ENCODE measurements at regions not wholly inside any gene's neighbourhood (a gene's known extent, or its start where the extent isn't known, plus 50 kb on each side); places are given as distances from the start of the nearest gene placed in this dataset.

DNA sequence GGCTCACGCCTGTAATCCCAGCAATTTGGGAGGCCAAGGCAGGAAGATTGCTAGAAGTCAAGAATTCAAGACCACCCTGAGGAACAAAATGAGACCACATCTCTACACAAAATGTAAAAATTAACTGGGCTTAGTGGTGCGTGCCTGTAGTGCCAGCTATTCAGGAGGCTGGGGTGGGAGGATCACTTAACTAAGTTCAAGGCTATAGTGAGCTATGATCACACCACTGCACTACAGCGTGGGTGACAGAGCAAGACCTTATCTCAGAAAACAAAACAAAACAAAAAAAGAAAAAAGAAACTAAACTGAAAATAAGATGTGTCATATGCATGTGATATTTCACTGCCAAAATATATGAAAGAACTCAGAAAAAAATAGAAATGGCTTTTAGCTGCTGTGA, 243.3 kb upstream of the CCDC54 start:
- TF ChIP-seq, protein P1, sequence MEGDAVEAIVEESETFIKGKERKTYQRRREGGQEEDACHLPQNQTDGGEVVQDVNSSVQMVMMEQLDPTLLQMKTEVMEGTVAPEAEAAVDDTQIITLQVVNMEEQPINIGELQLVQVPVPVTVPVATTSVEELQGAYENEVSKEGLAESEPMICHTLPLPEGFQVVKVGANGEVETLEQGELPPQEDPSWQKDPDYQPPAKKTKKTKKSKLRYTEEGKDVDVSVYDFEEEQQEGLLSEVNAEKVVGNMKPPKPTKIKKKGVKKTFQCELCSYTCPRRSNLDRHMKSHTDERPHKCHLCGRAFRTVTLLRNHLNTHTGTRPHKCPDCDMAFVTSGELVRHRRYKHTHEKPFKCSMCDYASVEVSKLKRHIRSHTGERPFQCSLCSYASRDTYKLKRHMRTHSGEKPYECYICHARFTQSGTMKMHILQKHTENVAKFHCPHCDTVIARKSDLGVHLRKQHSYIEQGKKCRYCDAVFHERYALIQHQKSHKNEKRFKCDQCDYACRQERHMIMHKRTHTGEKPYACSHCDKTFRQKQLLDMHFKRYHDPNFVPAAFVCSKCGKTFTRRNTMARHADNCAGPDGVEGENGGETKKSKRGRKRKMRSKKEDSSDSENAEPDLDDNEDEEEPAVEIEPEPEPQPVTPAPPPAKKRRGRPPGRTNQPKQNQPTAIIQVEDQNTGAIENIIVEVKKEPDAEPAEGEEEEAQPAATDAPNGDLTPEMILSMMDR (conservative IDR thresholded peaks at IDR 0.05; ENCODE audit: low read length) = no peak
- TF ChIP-seq EZH2phosphoT487 (IDR thresholded peaks at IDR 0.05; ENCODE audit: borderline replicate concordance) = no peak
